GM12878 (cell line): ENCODE measurements at regions not wholly inside any gene's neighbourhood (a gene's known extent, or its start where the extent isn't known, plus 50 kb on each side); places are given as distances from the start of the nearest gene placed in this dataset.
A peak's percentile ranks its signal among the peaks of the same experiment; 100 is the strongest.

Experiments
- ATAC-seq: fragments of 200-7000 bp; cut with Tn5 transposase; 3 replicates; pipeline ENCODE4 v1.9.1; 2020; ENCODE audit warnings: mild to moderate bottlenecking, moderate library complexity
- BruUV-seq: library from RNA; stranded (reverse); fragments of 400-500 nt; replicated peaks from 2 replicates; lab custom pipeline; 2021; lab: Mats Ljungman, UMichigan
- CTCF ChIA-PET: fragments of 300-600 bp; sonication (Branson Sonifier 250); formaldehyde crosslinking; extraction: SDS; loops from one replicate; lab custom pipeline; 2021; ENCODE audit warnings: inconsistent platforms; lab: Yijun Ruan, JAX
- POLR2A ChIA-PET: fragments of 350-600 bp; formaldehyde crosslinking; extraction: SDS; loops from one replicate; lab custom pipeline; 2021; ENCODE audit warnings: inconsistent platforms; lab: Charles Lee
- RAD21 ChIA-PET: fragments of 300-600 bp; sonication (Branson Sonifier 250); formaldehyde crosslinking; loops from one replicate; lab custom pipeline; 2023; ENCODE audit warnings: antibody characterized with exemption; ENCODE audit not compliant: unreplicated experiment; lab: Charles Lee
- SMC1A ChIA-PET: fragments of 300-600 bp; sonication (Branson Sonifier 250); formaldehyde crosslinking; loops from one replicate; lab custom pipeline; 2023; ENCODE audit not compliant: unreplicated experiment, uncharacterized antibody; lab: Charles Lee
- DNase-seq: peaks from one replicate; pipeline ENCODE4 v3.0.0-alpha.2; 2011; ENCODE audit warnings: low read depth, low spot score
- FAIRE-seq: peaks from 3 replicates; lab custom pipeline; 2011; peaks lifted over from hg19 to GRCh38; lab: Jason Lieb, UNC
- H2AFZ ChIP-seq: 2 replicates; pipeline ENCODE4 v1.6.0; 2011; ENCODE audit warnings: low read depth, low read length, control low read depth; ENCODE audit not compliant: control insufficient read depth
- H3K27ac ChIP-seq: 2 replicates; pipeline ENCODE4 v1.5.1; 2011; ENCODE audit warnings: control low read depth; ENCODE audit not compliant: control insufficient read depth, insufficient read depth
- H3K27me3 ChIP-seq, 2 experiments: replicated peaks in 1 of 2; 2 replicates each; pipeline versions ENCODE4 v1.6.0 to v1.6.1; 2011; ENCODE audit warnings: low read length in 1 of 2; ENCODE audit not compliant: control insufficient read depth in 2 of 2, insufficient read depth in 2 of 2
- H3K36me3 ChIP-seq, 2 experiments: 2 replicates each; pipeline ENCODE4 v1.5.1; 2011; ENCODE audit warnings: low read length in 1 of 2; ENCODE audit not compliant: control insufficient read depth in 2 of 2, insufficient read depth in 2 of 2
- H3K4me1 ChIP-seq: 2 replicates; pipeline ENCODE4 v1.6.1; 2011; ENCODE audit warnings: mild to moderate bottlenecking, low read length, moderate library complexity, mixed read lengths; ENCODE audit not compliant: control insufficient read depth, insufficient read depth
- H3K4me2 ChIP-seq: 2 replicates; pipeline ENCODE4 v1.6.0; 2011; ENCODE audit warnings: control low read depth; ENCODE audit not compliant: control insufficient read depth, insufficient read depth
- H3K4me3 ChIP-seq: fragments of 200-600 bp; sonication (generic); 2 replicates; pipeline ENCODE4 v1.5.1; 2016
- H3K79me2 ChIP-seq: 2 replicates; pipeline ENCODE4 v1.6.0; 2011; ENCODE audit warnings: low read length; ENCODE audit not compliant: control insufficient read depth, insufficient read depth
- H3K9ac ChIP-seq: 2 replicates; pipeline ENCODE4 v1.8.0; 2011; ENCODE audit warnings: low read length, control low read depth, mixed read lengths; ENCODE audit not compliant: control insufficient read depth, insufficient read depth
- H3K9me3 ChIP-seq: replicated peaks from 3 replicates; pipeline ENCODE4 v1.5.1; 2011; ENCODE audit warnings: mild to moderate bottlenecking, low read length; ENCODE audit not compliant: control insufficient read depth, insufficient read depth
- H4K20me1 ChIP-seq: 2 replicates; pipeline ENCODE4 v1.6.0; 2011; ENCODE audit not compliant: control insufficient read depth, insufficient read depth
- EGR1 ChIP-seq, 2 experiments: IDR thresholded peaks; 1 replicate in 1 of 2; 2 replicates in 1 of 2; pipeline ENCODE4 v1.6.1; 2011 to 2012; ENCODE audit warnings: low read depth in 2 of 2, low read length in 2 of 2, borderline replicate concordance in 1 of 2, mild to moderate bottlenecking in 1 of 2, moderate library complexity in 1 of 2
- HDAC2 ChIP-seq: fragments of 200-600 bp; sonication (generic); IDR thresholded peaks from 2 replicates; pipeline ENCODE4 v1.6.1; 2017
- JUNB ChIP-seq: IDR thresholded peaks from 2 replicates; pipeline ENCODE4 v1.6.1; 2016; ENCODE audit warnings: antibody characterized with exemption, mild to moderate bottlenecking
- MYB ChIP-seq: fragments of 150-350 bp; IDR thresholded peaks from 2 replicates; pipeline ENCODE4 v1.6.1; 2014; ENCODE audit warnings: mild to moderate bottlenecking, low read depth, low read length, borderline replicate concordance
- PAX8 ChIP-seq: fragments of 450-650 bp; IDR thresholded peaks from 2 replicates; pipeline ENCODE4 v1.6.1; 2017; ENCODE audit warnings: mild to moderate bottlenecking, moderate library complexity
- RELB ChIP-seq: fragments of 450-650 bp; IDR thresholded peaks from 2 replicates; pipeline ENCODE4 v1.6.1; 2017; ENCODE audit warnings: low read depth, mild to moderate bottlenecking, moderate library complexity
- SIN3A ChIP-seq: IDR thresholded peaks from 2 replicates; pipeline ENCODE4 v1.6.1; 2012; ENCODE audit warnings: low read depth, low read length, improper control_type of control experiment
- SUPT20H ChIP-seq: IDR thresholded peaks from 2 replicates; pipeline ENCODE4 v1.6.1; 2011; ENCODE audit warnings: low read depth, mild to moderate bottlenecking, low read length, moderate library complexity, borderline replicate concordance; ENCODE audit not compliant: control insufficient read depth
- ZNF24 ChIP-seq: fragments of 450-650 bp; IDR thresholded peaks from 2 replicates; pipeline ENCODE4 v1.6.1; 2017; ENCODE audit warnings: antibody characterized with exemption, mild to moderate bottlenecking
- WGBS: methylation state at CpG from one replicate; pipeline ENCODE4 v1.1.6; 2016; ENCODE audit warnings: low lambda C conversion rate; ENCODE audit not compliant: insufficient replicate concordance, insufficient coverage; ENCODE audit errors: missing lambda C conversion rate; 5-methylcytosine and 5-hydroxymethylcytosine counted together
- in situ Hi-C: fragments of 300-500 bp; cut with MboI; formaldehyde crosslinking; loops from 9 replicates; pipeline ENCODE4 v1.14.3; 2018; ENCODE audit warnings: mixed read lengths
- intact Hi-C: fragments of 100-400 bp; cut with micrococcal nuclease; formaldehyde crosslinking; loops from one replicate; pipeline ENCODE4 v1.14.2; 2022; ENCODE audit not compliant: unreplicated experiment
- TF ChIP-seq, protein P1 (sequence below): IDR thresholded peaks from 2 replicates; pipeline ENCODE4 v1.6.1; 2011; ENCODE audit warnings: low read depth, mild to moderate bottlenecking, low read length, moderate library complexity, borderline replicate concordance; ENCODE audit errors: extremely low read depth

DNA sequence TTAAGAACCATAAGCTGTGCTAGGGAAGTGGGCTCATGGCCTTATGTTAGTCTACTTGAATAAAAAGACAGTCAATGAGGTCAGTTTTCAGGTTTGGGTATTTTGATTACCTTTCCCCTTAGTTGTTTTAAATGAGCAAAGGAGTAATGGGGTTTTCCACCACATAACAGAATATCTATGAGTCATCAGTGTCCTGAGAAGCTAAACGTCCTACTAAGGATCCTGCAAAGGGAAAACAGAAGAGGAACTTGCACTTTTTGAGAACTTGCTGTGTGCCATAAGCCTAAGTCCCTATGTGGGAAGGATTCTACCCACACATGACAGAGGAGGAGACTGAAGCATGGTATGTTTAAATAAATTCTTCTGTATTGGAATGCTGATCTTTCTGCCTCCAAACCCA lies 292.8 kb upstream of the TMC3 start (continued):
- no peak for TF ChIP-seq HDAC2
- peak; percentile 21; the same call in 1 of the 2 replicates for TF ChIP-seq RELB
- no peak for TF ChIP-seq ZNF24
- TF ChIP-seq JUNB = peak; percentile 35; the same call in 1 of the 2 replicates

DNA sequence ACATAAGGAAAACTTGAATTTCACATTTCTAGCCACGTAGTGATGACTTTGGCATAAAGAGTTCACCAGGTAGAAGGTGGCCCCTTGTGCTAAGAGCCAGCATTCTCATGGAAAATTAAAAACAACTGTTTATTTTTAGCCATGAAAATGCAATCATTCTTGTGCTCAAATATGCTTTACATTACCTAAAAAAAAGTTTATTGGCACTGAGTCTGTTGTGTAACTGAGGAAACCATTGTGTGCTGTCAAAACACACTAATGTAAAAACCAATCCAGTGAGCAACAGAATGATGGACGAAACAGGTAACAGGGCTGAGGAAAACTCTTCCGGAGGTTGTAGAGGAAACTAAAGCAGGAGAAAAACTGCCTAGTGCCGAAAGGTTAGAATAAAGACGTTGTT lies 287.0 kb upstream of the TMC3 start:
- Histone ChIP-seq H3K4me1 (no peaks in the 10 kb centered on the region), H3K9me3 (no peaks in the 10 kb centered on the region; the same call in 2 of the 3 replicates), H3K27me3 (no peaks in the 10 kb centered on the region), H3K9ac (no peak overlapping the region), H4K20me1 (no peaks in the 10 kb centered on the region), H3K27ac (no peak overlapping the region), H3K79me2 (no peaks in the 10 kb centered on the region), H3K4me3 (no peak overlapping the region), H3K36me3 (no peaks in the 10 kb centered on the region), H2AFZ (no peak overlapping the region), H3K4me2 (no peak overlapping the region)
- DNase-seq (no peak), ATAC-seq (no peak), FAIRE-seq (no peak)
- POLR2A ChIA-PET = no interaction called here
- SMC1A ChIA-PET = no interaction called here
- in situ Hi-C loops (no loop called here), intact Hi-C loops (no loop called here)
- RAD21 ChIA-PET = no interaction called here
- WGBS = 36% methylated on average over 5 of the region's 5 CpGs
- TF ChIP-seq MYB = no peak
- no peak for TF ChIP-seq EGR1 (IDR thresholded peaks at IDR 0.05; ENCODE audit: borderline replicate concordance in 1 of 2, low read depth in 2 of 2, low read length in 2 of 2)
- TF ChIP-seq SIN3A = no peak
- TF ChIP-seq, protein P1, sequence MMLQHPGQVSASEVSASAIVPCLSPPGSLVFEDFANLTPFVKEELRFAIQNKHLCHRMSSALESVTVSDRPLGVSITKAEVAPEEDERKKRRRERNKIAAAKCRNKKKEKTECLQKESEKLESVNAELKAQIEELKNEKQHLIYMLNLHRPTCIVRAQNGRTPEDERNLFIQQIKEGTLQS = no peak
- TF ChIP-seq JUNB = no peak
- no peak for TF ChIP-seq SUPT20H
- no peak for TF ChIP-seq PAX8
- CTCF ChIA-PET = no interaction called here
- no TSS peak for BruUV-seq
